SK-N-SH (cell line): ENCODE measurements at regions not wholly inside any gene's neighbourhood (a gene's known extent, or its start where the extent isn't known, plus 50 kb on each side); places are given as distances from the start of the nearest gene placed in this dataset.

Experiments used
- CTCF ChIA-PET: fragments of 300-600, 350-600 bp; formaldehyde crosslinking; extraction: SDS; loops from one replicate; lab custom pipeline; 2021; lab: Yijun Ruan, JAX
- POLR2A ChIA-PET: fragments of 350-600 bp; sonication (Branson Sonifier 250); formaldehyde crosslinking; extraction: SDS; loops from one replicate; lab custom pipeline; 2020; ENCODE audit warnings: antibody characterized with exemption, inconsistent platforms; lab: Yijun Ruan, JAX
- DNase-seq: peaks from one replicate; pipeline ENCODE4 v3.0.0; 2012
- H2AFZ ChIP-seq: fragments of 200-600 bp; sonication (generic); 2 replicates; pipeline ENCODE4 v1.8.1; 2016; ENCODE audit warnings: antibody characterized with exemption, mild to moderate bottlenecking, low read depth
- H3F3A ChIP-seq: fragments of 200-600 bp; sonication (generic); replicated peaks from 2 replicates; pipeline ENCODE3; 2016; ENCODE audit warnings: antibody characterized with exemption, mild to moderate bottlenecking; ENCODE audit not compliant: insufficient read depth
- H3K27ac ChIP-seq, 2 experiments: fragments of 200-500 bp in 1 of 2; fragments of 200-600 bp in 1 of 2; sonication (Bioruptor generic) in 1 of 2; sonication (generic), shearing (Covaris generic) in 1 of 2; 2 replicates each; pipeline versions ENCODE4 v1.5.1 to v1.6.1; 2014 to 2016; ENCODE audit warnings: low read depth in 2 of 2, inconsistent platforms in 1 of 2, low read length in 1 of 2, mild to moderate bottlenecking in 1 of 2, mixed read lengths in 1 of 2
- H3K27me3 ChIP-seq: fragments of 200-600 bp; sonication (generic), shearing (Covaris generic); 2 replicates; pipeline ENCODE4 v1.6.1; 2016; ENCODE audit warnings: mixed run types; ENCODE audit not compliant: insufficient read depth
- H3K36me3 ChIP-seq, 2 experiments: fragments of 200-500 bp in 1 of 2; fragments of 200-600 bp in 1 of 2; sonication (Bioruptor generic) in 1 of 2; sonication (generic) in 1 of 2; replicated peaks in 1 of 2; 2 replicates each; pipeline versions ENCODE3 to v1.5.1; 2014 to 2016; ENCODE audit warnings: low read length in 1 of 2, mild to moderate bottlenecking in 1 of 2; ENCODE audit not compliant: insufficient read depth in 2 of 2, control insufficient read depth in 1 of 2
- H3K4me1 ChIP-seq, 2 experiments: fragments of 200-500 bp in 1 of 2; fragments of 200-600 bp in 1 of 2; sonication (Bioruptor generic) in 1 of 2; sonication (generic), shearing (Covaris generic) in 1 of 2; 2 replicates each; pipeline versions ENCODE4 v1.5.1 to v1.6.1; 2014 to 2016; ENCODE audit warnings: low read depth in 1 of 2, low read length in 1 of 2, mixed run types in 1 of 2; ENCODE audit not compliant: insufficient read depth in 2 of 2, control insufficient read depth in 1 of 2
- H3K4me2 ChIP-seq: fragments of 200-600 bp; sonication (generic), shearing (Covaris generic); 2 replicates; pipeline ENCODE4 v1.6.1; 2017; ENCODE audit warnings: mixed run types
- H3K4me3 ChIP-seq, 2 experiments: fragments of 200-500 bp in 1 of 2; fragments of 200-600 bp in 1 of 2; sonication (Bioruptor generic) in 1 of 2; sonication (generic), shearing (Covaris generic) in 1 of 2; 2 replicates each; pipeline versions ENCODE4 v1.5.1 to v1.8.1; 2014 to 2016; ENCODE audit warnings: low read depth in 2 of 2, inconsistent platforms in 1 of 2, low read length in 1 of 2, mild to moderate bottlenecking in 1 of 2, mixed read lengths in 1 of 2, moderate library complexity in 1 of 2
- H3K79me2 ChIP-seq: fragments of 200-600 bp; sonication (generic); 2 replicates; pipeline ENCODE4 v1.8.1; 2017; ENCODE audit warnings: mild to moderate bottlenecking; ENCODE audit not compliant: insufficient read depth
- H3K9ac ChIP-seq: fragments of 200-600 bp; sonication (generic); 2 replicates; pipeline ENCODE4 v1.6.1; 2017; ENCODE audit warnings: mixed run types
- H3K9me2 ChIP-seq: fragments of 200-600 bp; sonication (generic); 2 replicates; pipeline ENCODE4 v1.6.1; 2017; ENCODE audit warnings: mixed run types
- H3K9me3 ChIP-seq: fragments of 200-600 bp; sonication (generic); 2 replicates; pipeline ENCODE4 v1.6.1; 2017; ENCODE audit warnings: mixed run types, mild to moderate bottlenecking, moderate library complexity
- H4K20me1 ChIP-seq: fragments of 200-600 bp; sonication (generic); 2 replicates; pipeline ENCODE4 v1.6.1; 2017; ENCODE audit warnings: mild to moderate bottlenecking, mixed run types; ENCODE audit not compliant: insufficient read depth
- EP300 ChIP-seq, 2 experiments: IDR thresholded peaks; 2 replicates each; pipeline versions ENCODE4 v1.4.0 to v1.6.1; 2012; ENCODE audit warnings: borderline replicate concordance in 1 of 2, low read depth in 1 of 2, low read length in 1 of 2
- FOSL2 ChIP-seq: IDR thresholded peaks from 2 replicates; pipeline ENCODE4 v1.4.0; 2012; ENCODE audit warnings: low read depth, mild to moderate bottlenecking, moderate library complexity, borderline replicate concordance
- FOXJ3 ChIP-seq: sonication (generic); formaldehyde crosslinking; IDR thresholded peaks from 2 replicates; pipeline ENCODE4 v1.5.1; 2020; ENCODE audit warnings: mild to moderate bottlenecking, missing genetic modification reagents
- MAX ChIP-seq: IDR thresholded peaks from 2 replicates; pipeline ENCODE4 v1.4.0; 2012; ENCODE audit warnings: low read depth
- MEF2A ChIP-seq: IDR thresholded peaks from 2 replicates; pipeline ENCODE4 v1.4.0; 2012; ENCODE audit warnings: low read depth, borderline replicate concordance
- NFIC ChIP-seq: IDR thresholded peaks from 2 replicates; pipeline ENCODE4 v1.4.0; 2012; ENCODE audit warnings: borderline replicate concordance
- POLR2AphosphoS5 ChIP-seq: IDR thresholded peaks from 2 replicates; pipeline ENCODE4 v1.6.1; 2012; ENCODE audit warnings: low read depth, low read length
- REST ChIP-seq: IDR thresholded peaks from 2 replicates; pipeline ENCODE4 v1.6.1; 2012; ENCODE audit warnings: mild to moderate bottlenecking, low read depth, low read length, moderate library complexity
- SIN3A ChIP-seq: IDR thresholded peaks from 2 replicates; pipeline ENCODE4 v1.6.1; 2012; ENCODE audit warnings: low read depth, mild to moderate bottlenecking, low read length, moderate library complexity, borderline replicate concordance
- SMC3 ChIP-seq: IDR thresholded peaks from 2 replicates; pipeline ENCODE4 v1.6.1; 2012; ENCODE audit warnings: low read depth, low read length, improper control_type of control experiment
- TAF1 ChIP-seq: IDR thresholded peaks from 2 replicates; pipeline ENCODE4 v1.6.1; 2012; ENCODE audit warnings: low read depth, mild to moderate bottlenecking, low read length, moderate library complexity, borderline replicate concordance
- YY1 ChIP-seq: IDR thresholded peaks from 2 replicates; pipeline ENCODE4 v1.4.0; 2012; ENCODE audit warnings: low read depth, mild to moderate bottlenecking
- ZBTB33 ChIP-seq: IDR thresholded peaks from 2 replicates; pipeline ENCODE4 v1.4.0; 2012; ENCODE audit warnings: low read depth, borderline replicate concordance
- WGBS: methylation state at CpG from one replicate; pipeline ENCODE4 v1.1.6; 2017; ENCODE audit warnings: low lambda C conversion rate; 5-methylcytosine and 5-hydroxymethylcytosine counted together

- Histone ChIP-seq H3K4me2 (peak overlapping the region; percentile 63), H3K4me3 (no peak overlapping the region), H3K9me3 (no peaks in the 10 kb centered on the region), H2AFZ (no peak overlapping the region; the same call in 1 of the 2 replicates), H3K9ac (no peak overlapping the region), H3K27me3 (no peaks in the 10 kb centered on the region), H3K9me2 (no peaks in the 10 kb centered on the region), H3K36me3 (no peaks in the 10 kb centered on the region), H3K79me2 (no peaks in the 10 kb centered on the region), H4K20me1 (no peaks in the 10 kb centered on the region), H3K27ac (peak overlapping the region in 1 of 2 experiments; percentile 16; a peak in 1 of 4 replicates), H3F3A (peaks cover 6% of the 10 kb centered on the region), H3K4me1 (peaks cover 0 to 13% of the 10 kb centered on the region in 2 experiments; a peak in 1 of 4 replicates)
- TF ChIP-seq REST (no peak), TAF1 (no peak), FOSL2 (no peak), ZBTB33 (no peak), YY1 (no peak), SMC3 (no peak), MAX (no peak), POLR2AphosphoS5 (no peak), EP300 (IDR thresholded peaks at IDR 0.05; ENCODE audit: borderline replicate concordance in 1 of 2, low read depth in 1 of 2, low read length in 1 of 2) (no peak), NFIC (no peak), MEF2A (no peak), SIN3A (no peak), FOXJ3 (CRISPR knock-in tag) (no peak)
- POLR2A ChIA-PET = no interaction called here
- CTCF ChIA-PET = interaction anchor here (1.4 kb wide), 1 partner anchor 17 kb away, joined by 4 read pairs; no protein-coding TSS in a partner anchor
- DNase-seq = no peak
- WGBS = 12% methylated on average over 22 of the region's 28 CpGs
These were observed 154.4 kb downstream of the FOXL1 start for GRCh38 chr16:86732621-86733295.
